ENCODE measurements at regions not wholly inside any gene's neighbourhood (a gene's known extent, or its start where the extent isn't known, plus 50 kb on each side); places are given as distances from the start of the nearest gene placed in this dataset.

DNA sequence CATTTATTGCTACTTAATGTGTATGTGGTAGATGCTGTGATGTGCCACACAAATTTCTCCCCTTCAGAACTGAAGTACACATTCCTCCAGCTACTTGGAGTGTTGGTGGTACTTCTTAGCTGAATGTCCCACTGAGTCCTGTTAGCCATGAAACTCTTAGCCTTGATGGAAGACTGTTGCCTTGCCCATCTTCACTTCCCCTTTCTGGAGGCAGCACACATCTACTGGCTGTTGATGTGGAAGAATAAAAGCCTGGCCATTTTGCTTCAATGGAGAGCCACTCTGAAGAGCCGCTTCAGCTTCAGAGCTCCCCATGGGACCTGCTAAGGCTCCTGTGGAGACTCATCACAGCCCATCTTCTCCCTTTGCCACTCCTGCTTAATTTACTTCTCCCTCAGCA lies 157.7 kb upstream of the PITX2 start:
- no peak for DNase-seq

GRCh38 chr4:110781944-110782343 lies 159.1 kb upstream of the PITX2 start:
- DNase-seq, result no peak

DNA sequence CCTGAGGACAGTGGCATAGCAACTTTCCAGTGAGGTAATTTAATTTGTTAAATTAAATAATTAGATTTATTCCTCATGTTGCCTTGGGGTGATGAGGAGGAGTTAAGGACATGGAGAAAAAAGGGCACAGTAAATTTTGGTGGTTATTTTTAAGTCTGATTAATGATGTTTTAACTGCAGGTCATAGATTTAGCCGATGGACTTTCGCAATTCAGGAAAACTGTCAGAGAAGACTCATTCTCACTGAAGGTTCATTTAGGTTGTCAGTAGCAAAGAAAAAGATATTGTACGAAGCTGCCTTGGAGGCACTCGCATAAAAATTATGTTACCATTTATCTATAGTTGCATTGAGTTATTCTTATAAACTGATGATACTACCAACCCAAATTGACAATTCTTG lies 164.2 kb upstream of the PITX2 start:
- no peak for DNase-seq

DNA sequence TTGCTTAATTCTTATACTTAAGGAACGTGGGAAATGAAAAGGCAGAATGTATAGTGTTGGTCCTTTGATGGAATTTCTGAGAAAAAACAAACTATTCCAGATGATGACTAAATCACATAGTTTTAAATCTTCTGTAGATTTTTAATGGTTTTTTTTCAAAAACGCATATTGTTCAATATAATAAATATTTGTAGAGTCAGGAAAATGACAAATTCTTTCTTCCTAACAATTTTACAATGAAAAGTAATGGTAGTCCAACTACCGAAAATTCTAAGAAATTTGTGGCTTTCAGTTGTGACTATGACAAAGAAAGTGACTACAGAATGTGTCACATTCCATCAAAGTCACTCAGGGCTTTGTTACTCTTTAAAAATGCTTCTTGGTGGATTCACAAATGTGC lies 164.8 kb upstream of the PITX2 start:
- no peak for DNase-seq

DNA sequence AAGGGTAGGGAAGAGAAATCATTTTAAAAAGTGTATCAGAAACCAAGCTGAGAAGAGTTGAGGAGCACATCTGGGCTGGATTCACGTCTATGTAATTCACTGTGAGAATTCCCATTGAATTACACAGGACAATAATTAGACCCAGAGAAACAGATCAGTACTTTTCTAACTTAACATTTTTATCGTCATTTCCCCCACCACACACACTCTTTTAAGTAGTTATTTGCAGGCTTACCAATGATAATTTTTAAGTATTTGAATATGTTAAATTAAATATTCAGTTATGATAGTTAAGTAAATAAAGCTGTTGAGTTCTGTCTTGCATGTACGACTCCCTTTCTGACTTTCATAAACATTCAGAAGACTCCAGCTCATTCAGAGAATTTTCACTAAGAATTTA lies 165.4 kb upstream of the PITX2 start:
- DNase-seq, result no peak

DNA sequence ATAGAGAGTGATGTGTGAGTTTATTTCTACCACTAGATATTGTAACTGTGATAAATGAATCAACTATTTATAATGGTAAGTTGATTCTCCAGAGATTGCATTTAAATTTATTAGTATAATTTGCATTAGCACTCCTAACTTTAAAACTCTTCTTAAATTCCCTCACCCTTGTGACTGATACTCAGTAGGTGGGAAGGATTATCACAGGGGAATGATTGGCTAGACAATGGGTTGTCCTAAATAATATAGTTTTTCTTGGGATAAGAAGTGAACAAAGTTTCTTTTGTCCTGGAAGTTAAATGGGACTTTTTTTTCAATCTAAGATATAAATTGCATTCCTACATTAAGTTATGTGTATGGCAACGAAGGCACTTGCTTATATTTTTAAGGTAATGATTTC lies 169.2 kb upstream of the PITX2 start:
- no peak for DNase-seq

- no peak for DNase-seq
These were observed 170.5 kb upstream of the PITX2 start for GRCh38 chr4:110793381-110793801.

- DNase-seq, result no peak
These were observed 171.1 kb upstream of the PITX2 start for GRCh38 chr4:110793890-110794554.

DNA sequence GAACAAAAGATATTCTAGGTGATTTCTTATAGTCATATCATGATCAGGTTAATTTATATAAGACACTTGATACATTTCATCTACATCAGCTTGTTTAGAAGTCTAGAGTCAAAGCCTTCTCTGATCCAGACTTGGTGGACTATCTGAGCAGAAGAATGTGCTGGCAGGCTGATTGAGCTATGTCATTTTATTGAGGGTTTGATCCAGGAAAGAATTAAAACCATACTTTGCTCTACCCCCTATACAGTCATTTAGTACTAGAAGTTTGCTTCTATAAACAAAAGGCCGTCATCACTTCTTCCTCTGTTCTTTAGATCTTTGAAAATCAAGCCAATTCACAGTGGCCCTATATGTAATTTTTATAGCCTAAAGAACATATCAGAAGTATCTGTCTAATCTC lies 173.1 kb upstream of the PITX2 start:
- DNase-seq, result no peak

GRCh38 chr4:110797486-110797885 lies 174.6 kb upstream of the PITX2 start:
- no peak for DNase-seq

DNA sequence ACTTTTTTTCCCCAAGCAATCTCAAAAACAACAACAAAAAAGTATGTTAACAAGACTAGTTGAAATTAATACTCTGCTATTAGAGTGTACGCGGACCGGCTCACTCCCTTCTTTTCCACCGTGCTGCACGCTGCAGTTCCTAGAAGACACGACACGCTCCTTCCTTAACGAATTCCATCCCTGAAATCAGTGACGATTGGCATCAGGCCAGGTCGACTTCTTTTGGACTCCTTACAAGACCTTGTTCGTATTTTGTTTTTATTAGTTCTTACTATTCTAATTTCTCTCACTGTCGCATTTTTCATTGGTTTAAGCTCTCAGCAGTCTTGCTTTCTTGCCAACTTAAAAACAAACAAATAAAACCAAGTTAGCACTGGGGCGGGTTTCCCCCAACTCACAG lies 175.8 kb upstream of the PITX2 start:
- DNase-seq, result no peak

GRCh38 chr4:110799211-110799610 lies 176.3 kb upstream of the PITX2 start:
- DNase-seq, result no peak

DNA sequence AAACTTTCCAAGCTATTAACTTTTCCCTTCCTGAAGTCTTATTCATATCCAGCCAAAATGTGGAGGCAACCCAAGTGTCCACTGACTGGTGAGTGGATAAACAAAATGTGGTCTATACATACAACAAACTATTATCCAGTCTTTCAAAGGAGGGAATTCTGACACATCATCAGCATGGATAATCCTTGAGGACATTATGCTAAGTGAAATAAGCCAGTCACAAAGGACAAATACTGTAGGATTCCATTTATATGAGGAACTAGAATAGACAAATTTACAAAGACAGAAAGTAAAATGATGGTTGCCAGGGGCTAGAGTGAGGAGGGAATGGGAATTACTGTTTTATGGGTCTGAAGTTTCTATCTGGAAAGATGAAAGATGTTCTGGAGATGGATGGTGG lies 178.7 kb upstream of the PITX2 start:
- DNase-seq, result no peak

DNA sequence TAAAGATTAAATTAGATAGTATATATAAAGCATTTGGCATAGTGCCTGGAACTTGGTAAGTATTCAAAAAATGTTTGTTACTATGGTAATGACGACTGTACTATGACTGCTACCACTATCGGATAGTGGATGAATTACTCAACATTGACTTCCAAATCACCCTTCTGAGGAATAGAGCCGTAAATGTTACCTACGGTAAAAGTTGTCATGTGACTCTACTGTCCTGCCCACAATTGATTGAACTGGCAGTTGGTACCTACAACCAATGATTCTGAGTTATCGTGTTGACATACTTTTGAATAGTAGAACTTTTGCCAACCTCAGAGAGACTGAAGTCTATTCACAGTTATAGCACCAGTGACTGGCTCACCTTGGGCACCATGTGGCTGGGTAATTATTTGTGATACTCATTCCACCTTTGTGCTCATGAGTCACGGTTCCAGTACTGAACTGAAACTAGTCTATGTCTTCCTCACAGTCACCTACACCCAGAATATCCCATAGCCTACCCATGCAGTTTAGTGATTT lies 185.5 kb upstream of the PITX2 start:
- no peak for DNase-seq

GRCh38 chr4:110815950-110816349 lies 193.1 kb upstream of the PITX2 start:
- no peak for DNase-seq

DNA sequence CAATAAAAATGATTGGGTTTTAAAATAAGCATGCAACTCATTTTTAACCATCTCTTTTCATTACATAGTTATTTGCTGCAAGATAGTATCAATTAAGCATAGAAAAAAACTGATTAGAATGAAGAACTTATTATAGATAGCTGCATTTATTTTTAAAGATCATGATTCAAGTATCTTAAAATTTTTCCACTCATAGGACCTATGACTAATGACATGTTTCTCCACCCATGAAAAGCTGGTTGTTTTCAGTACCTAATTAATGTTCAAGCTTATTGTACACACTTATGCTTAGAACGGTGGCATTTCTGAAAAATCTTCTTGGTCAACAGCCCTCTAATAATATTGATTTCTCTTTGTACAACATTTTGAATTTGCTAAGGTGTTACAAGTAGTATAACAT lies 193.5 kb upstream of the PITX2 start:
- DNase-seq, result no peak

- no peak for DNase-seq
These were observed 198.3 kb upstream of the PITX2 start for GRCh38 chr4:110821186-110821585.

- DNase-seq, result no peak
These were observed 200.4 kb upstream of the PITX2 start for GRCh38 chr4:110823251-110823650.

- DNase-seq, result no peak
These were observed 201.5 kb upstream of the PITX2 start for GRCh38 chr4:110824344-110824743.

DNA sequence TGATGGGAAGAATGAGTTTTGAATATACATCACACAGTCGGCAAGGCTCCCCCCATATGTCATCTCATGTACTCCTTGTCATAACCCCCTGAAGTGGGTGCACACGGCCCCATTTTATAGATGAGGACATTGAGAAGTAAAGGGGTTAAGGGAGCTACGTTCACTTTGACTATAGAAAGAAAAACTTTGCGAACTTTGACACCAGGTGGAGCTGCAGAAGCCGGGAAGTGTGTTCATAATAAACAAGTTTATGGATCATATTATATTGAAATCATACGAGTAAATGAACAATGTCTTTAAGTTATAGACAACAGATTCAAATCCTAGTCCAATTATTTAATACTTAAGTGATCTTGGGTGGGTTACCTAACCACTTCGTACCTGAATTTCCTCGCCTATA lies 203.8 kb upstream of the PITX2 start:
- no peak for DNase-seq

DNA sequence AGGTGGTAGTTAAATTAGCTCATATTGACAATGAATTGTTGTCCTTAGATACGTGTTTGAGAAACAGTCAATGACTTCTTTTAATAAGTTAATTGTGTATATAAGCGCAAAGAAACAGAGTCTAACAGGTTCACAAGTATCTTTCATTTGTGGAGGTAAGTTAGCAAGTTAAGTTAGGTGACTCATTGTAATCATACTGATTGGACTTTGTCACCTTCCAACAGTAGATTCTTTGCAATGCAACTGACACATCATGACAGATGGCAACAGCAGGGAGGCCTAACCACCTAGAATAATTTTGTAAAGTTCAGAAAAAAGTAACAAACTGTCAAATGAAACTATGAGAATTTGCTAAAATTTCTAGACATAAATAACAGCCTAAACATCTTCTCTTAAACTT lies 207.6 kb upstream of the PITX2 start:
- no peak for DNase-seq

GRCh38 chr4:110837896-110838450 lies 215.1 kb upstream of the PITX2 start:
- no peak for DNase-seq

- DNase-seq, result no peak
These were observed 217.4 kb upstream of the PITX2 start for GRCh38 chr4:110840221-110840654.

DNA sequence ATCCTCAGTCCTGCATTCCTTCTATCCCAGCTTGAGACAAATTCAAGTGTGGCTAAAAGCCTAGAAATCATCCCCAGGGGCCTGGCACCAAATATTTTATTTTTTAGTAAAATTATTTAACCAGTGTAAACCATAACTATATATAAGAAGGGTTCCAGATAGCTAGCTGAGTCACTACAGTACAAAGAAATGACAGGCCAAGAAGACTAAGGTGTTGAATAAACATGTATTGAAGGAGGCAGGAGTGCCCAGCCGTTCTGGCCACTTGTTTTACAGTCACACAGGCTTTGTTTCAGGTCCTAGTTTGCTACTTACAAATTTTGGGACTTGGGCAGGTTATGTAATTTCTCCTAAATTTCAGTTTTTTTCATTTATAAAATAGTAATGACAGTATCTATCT lies 225.9 kb upstream of the PITX2 start:
- no peak for DNase-seq

GRCh38 chr4:110849461-110849860 lies 226.6 kb upstream of the PITX2 start:
- no peak for DNase-seq
